GM19023 (cell line): ENCODE measurements at regions not wholly inside any gene's neighbourhood (a gene's known extent, or its start where the extent isn't known, plus 50 kb on each side); places are given as distances from the start of the nearest gene placed in this dataset.
"Not testable (repeated sequence)": the region's sequence is repeated elsewhere in the genome, so short reads cannot be mapped to it uniquely, and the experiment has no call there.

Source experiments
- ATAC-seq: cut with Tn5 transposase; IDR thresholded peaks from one replicate; pipeline ENCODE4 v1.9.1; 2021; ENCODE audit warnings: mild to moderate bottlenecking, moderate library complexity; ENCODE audit not compliant: unreplicated experiment

- ATAC-seq = no peak
Measured at GRCh38 chr1:38178216-38178615, 131.6 kb upstream of the POU3F1 start.

DNA sequence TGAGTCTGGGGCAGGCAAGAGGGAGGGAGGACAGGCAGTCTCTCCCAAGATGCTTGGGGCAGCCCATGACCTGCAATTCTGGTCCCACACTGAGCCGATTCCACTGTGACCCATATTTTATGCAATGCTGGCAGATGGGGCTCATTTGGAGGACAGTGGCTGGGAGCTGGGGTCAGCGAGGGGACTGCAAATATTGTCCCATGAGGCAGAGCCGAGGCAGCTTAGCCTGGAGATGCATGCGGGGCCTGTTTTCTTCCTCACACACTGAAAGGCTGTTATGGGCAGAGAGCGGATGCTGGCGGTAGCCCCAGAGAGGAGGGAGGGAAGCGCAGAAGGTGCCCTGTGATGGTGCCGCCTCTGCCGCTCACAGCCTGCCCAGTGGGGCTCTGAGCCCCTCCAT, 128.5 kb upstream of the POU3F1 start:
- no peak for ATAC-seq

DNA sequence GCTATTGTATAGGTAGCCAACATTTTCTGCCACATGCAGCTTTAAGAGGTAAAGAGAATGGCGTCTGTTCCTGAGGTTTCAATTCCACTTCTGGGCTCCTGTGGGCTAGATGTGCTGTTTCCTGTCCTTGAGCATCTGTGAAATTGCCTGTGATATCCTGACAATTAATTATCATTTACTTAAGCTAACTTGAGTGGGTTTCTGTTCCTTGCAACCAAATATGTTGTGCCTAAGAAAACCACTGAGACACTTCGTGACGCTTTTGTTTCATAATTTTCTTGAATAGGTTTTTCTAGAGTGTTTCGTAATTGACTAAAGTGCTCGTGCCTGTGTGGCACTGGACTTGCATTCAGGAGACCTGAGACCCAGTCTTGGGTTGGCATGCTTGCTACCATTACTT, 127.3 kb upstream of the POU3F1 start:
- no peak for ATAC-seq

DNA sequence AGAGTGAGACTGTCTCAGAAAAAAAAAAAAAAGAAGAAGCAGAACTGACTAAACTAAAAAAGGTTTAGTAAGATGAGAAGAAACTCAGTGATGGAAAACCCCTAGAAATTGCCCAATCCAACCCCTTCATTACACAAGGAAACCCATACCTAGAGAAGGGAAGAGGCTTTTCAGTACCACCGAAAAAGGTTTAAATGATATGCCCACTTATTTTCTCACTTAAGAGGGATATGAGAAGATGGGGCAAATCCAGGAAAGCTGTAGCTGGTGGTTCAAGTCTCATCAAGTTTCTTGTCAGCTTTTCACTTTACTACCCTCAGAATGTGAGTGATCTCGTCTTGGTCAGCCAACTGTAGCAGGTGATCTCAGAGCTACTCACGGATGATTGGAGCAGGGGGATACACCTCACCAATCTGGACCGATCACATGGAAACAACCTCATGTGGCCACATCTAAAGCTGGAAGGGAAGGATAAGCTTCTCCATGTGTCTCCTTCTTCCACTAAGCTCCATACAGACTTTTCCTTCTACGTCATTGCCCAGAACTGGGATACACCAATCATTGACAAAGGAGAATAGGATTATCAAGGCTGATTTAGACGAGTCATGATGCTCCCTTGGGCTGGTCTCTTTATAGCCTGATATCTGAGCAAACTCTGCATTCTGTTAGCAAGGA, 126.7 kb upstream of the POU3F1 start:
- ATAC-seq = peak; percentile 67

GRCh38 chr1:38169121-38169520, 122.5 kb upstream of the POU3F1 start:
- no peak for ATAC-seq

DNA sequence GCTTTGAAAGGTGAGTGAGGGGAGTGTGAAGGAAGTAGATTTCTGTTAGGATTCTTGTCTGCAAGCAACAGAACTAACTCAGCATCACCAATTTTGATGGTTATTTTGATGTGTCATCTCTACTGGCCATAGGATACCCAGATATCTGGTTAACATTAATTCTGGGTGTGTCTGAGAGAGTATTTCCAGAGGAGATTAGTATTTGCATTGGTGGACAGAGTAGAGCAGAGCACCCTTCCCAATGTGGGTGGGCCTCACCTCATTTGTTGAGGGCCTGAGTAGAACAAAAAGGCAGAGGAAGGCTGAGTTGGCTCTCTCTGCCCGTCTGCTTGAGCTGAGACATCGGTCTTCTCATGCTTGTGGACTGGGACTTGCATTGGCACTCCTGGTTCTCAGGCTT, 121.8 kb upstream of the POU3F1 start:
- no peak for ATAC-seq

- no peak for ATAC-seq
Measured at GRCh38 chr1:38166461-38166860, 119.9 kb upstream of the POU3F1 start.

DNA sequence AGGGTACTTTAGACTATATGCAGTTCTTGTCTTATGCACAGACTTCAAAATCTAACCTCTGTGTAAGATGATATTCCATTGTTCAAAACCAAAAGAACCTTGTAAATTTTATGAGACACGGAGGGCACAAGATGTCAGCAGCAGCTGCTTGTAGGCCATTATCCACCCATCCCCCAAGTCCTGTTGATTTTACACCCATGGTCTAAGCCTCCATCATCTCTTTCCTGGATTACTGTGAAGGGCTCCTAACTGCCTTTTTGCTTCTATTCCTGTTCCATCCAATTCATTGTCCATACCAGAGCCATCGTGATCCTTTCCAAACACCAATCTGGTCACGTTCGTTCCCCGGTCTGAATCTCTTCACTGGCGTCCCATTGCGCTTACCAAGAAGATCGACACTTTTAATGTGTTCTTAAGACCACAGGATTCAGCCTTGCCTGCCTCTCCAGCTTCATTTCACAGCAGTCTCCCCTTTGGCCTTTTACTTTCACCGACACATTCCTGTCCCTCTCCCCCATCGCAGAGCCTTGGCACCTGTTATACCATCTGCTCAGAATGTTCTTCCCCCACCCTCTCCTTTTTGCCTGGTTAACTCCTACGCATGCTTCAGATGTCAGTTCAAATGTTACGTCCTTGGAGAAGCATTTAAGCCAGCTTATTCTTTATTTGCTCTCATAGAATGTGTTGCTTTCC, 107.3 kb upstream of the POU3F1 start:
- no peak for ATAC-seq

- ATAC-seq = no peak
Measured at GRCh38 chr1:38153066-38153777, 106.6 kb upstream of the POU3F1 start.

GRCh38 chr1:38152351-38153065, 105.9 kb upstream of the POU3F1 start:
- ATAC-seq = no peak

DNA sequence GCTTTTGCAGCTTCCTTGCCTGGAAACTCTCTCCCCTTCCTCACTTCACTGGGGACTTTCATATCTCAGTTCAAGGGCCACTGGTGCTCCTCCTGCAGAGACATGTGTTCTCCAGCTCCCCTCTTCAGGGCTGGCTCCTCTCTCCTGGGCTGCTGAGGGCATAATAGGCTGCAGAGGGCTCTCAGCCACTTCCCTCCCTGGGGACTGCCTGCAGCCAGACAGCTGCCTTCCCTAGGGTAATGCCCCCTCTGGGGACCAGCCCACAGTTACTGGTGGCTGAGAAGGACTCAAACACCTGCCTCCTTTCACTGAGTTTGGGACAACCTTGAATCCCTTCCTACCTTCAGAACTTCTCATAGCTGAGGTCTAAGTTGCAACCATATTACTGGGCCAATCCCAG, 104.8 kb upstream of the POU3F1 start:
- no peak for ATAC-seq

- ATAC-seq = not testable (repeated sequence)
Measured at GRCh38 chr1:38146079-38146478, 99.5 kb upstream of the POU3F1 start.

GRCh38 chr1:38142606-38143005, 96.0 kb upstream of the POU3F1 start:
- ATAC-seq = no peak

- no peak for ATAC-seq
Measured at GRCh38 chr1:38141483-38141882, 94.9 kb upstream of the POU3F1 start.

DNA sequence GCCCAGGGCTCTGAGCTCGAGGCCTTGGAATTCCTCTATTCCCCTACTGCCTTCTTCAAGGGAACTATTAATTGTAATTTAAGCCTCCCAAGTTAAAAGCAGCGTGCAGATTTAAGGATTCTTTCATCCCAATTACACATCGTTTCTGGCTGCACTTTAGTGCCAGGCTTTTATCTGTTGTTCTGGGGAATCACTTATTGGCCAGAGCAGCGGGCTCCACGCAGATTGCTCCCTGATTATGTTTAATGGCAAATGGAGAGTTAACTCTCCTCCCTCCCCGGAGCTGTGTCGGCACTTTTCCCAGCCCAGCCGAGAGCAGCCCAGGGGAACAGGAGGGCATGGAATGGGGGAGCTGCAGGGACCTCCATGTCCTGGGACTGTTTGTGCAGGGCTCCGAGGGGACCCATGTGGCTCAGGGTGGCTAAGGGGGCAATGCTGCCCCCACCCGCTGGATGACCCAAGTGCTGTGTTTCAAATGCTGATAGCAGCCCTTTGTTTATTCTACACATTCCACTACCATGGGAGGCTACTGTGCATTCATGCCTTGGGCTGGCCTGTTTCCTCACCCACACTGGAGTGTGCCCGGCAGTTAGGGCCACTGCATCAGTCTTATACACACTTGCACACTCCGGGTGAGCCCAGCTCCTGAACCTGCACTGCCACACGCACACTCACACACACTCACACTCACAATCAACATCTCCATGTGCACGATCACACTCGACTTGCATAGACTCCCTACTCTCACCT, 93.3 kb upstream of the POU3F1 start:
- ATAC-seq = no peak

GRCh38 chr1:38138498-38139233, 92.1 kb upstream of the POU3F1 start:
- ATAC-seq = no peak

DNA sequence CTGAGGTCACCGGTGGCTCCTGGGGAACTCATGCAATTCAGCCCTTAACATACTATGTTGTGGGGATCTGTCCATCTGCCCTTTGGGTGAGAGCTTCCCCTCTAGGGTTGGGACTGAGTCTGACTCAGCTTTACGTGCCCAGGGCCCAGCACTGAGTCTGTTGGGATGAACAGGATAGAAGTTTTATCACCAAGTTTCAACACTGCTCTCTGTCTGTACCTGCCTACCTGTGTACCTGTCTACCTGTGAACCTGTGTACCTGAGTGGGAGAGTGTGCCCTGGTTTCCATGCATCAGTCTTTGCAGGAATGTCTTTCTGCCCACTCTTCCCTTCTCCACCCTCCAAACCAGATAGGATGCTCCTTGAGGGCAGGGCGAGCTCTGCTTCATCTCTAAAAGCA, 90.6 kb upstream of the POU3F1 start:
- ATAC-seq = no peak

DNA sequence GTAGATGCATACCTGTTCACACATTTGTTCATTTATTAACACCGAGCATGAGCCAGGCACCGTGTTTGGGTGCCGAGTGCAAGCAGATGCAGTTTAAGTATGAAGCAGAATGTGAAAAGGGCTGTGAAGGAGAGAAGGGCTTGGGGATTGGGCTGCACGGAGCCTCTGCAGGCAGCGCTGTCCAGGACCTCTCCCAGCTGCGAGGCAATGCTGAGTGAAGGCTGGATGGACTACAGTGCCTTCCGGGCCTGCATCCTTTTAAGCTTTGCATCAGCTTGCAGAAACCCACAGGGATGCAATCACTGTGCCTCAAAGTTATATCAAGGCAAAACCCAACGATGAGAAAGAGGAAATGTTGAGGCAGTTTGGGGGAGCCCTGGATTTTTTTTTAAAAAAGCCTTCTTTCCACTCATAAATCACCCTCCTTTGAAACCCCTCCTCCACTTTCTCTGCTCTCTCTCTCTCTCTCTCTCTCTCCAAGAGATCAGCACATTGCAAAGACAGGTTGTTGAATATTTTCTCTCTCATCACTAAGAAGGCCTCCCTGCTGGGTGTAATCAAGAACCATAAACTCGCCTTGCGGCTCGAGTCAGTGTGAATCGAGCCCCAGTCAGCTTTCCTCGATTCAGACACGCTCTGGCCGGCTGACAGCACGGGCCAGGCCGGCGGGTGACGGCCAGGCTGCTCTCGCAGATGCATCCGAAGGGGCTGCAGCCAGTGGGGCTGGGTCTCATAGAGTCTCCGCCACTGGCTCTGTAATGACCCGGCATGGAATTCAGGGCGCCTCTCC, 89.2 kb upstream of the POU3F1 start:
- no peak for ATAC-seq

DNA sequence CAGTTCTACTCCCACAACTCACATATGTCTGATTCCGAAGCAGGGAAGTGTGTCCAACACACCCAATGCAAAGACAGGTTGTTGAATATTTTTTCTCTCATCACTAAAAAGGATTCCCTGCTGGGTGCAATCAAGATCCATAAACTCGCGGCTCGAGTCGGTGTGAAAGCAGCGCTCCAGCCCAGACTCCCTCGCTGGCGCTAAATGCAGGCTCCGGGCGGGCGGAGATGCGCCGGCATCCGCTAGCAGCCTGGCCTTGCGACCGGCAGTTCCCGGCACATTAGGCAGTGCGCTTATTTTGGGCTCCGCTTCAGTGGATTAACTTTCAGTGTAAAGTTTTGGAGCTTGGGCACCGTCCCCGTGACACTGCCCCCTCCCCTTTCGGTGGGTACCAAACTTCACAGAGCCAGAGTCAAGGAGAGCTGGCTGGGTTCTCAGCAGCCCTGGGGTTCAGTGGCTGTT, 87.7 kb upstream of the POU3F1 start:
- ATAC-seq = no peak
